ENCODE measurements at regions not wholly inside any gene's neighbourhood (a gene's known extent, or its start where the extent isn't known, plus 50 kb on each side); places are given as distances from the start of the nearest gene placed in this dataset.

DNA sequence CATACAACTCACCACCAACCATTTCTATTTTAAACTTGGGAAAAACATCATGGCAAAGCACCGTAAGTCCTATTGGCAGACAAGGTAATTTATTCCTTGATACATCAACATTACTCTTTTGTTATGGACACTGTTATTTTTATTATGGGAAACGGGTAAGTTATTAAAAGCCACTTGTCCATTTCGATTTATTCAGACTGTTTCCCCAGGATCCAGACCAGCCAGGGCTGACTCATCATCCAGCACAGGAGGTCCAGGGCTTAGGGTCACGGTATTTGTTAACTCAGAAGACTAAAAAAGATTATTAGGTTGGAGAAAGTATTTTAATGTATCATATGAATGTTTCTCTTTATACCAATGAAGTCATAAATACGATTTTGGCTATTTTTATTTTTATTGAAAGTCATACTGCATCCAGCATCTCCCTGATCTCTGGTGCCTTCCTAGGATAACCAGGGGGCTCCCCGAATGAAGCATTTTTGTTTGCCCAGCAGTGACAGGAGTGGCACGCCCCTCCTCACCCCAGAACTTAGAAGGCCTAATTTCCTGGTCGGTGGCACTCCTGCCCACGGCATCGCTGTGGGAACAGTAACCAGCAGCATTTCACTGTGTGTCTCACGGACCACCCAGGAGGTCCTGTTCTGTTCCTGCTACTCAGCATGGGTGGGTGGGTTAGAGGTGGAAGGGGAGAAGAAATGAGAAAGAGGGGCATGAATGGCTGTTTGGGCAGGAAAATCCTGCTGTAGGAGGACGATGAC, 446.1 kb downstream of the EIPR1 start:
- Histone ChIP-seq H3K4me3 (no peak overlapping the region), H3K4me1 (no peaks in the 10 kb centered on the region), H3K9me3 (no peaks in the 10 kb centered on the region), H3K36me3 (no peaks in the 10 kb centered on the region), H3K27ac (no peak overlapping the region), H3K27me3 (no peaks in the 10 kb centered on the region)
- ATAC-seq (ENCODE audit: low FRiP score in 2 of 2), result no peak
- no peak for TF ChIP-seq EP300 (IDR thresholded peaks at IDR 0.05)
- no peak for TF ChIP-seq POLR2AphosphoS5 (IDR thresholded peaks at IDR 0.05)
- TF ChIP-seq, protein P1, sequence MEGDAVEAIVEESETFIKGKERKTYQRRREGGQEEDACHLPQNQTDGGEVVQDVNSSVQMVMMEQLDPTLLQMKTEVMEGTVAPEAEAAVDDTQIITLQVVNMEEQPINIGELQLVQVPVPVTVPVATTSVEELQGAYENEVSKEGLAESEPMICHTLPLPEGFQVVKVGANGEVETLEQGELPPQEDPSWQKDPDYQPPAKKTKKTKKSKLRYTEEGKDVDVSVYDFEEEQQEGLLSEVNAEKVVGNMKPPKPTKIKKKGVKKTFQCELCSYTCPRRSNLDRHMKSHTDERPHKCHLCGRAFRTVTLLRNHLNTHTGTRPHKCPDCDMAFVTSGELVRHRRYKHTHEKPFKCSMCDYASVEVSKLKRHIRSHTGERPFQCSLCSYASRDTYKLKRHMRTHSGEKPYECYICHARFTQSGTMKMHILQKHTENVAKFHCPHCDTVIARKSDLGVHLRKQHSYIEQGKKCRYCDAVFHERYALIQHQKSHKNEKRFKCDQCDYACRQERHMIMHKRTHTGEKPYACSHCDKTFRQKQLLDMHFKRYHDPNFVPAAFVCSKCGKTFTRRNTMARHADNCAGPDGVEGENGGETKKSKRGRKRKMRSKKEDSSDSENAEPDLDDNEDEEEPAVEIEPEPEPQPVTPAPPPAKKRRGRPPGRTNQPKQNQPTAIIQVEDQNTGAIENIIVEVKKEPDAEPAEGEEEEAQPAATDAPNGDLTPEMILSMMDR (IDR thresholded peaks at IDR 0.05), result no peak
- TF ChIP-seq POLR2A (IDR thresholded peaks at IDR 0.05), result no peak
- WGBS, 2 donors, result 81% methylated on average over 12 of the region's 12 CpGs
- no peak for DNase-seq

DNA sequence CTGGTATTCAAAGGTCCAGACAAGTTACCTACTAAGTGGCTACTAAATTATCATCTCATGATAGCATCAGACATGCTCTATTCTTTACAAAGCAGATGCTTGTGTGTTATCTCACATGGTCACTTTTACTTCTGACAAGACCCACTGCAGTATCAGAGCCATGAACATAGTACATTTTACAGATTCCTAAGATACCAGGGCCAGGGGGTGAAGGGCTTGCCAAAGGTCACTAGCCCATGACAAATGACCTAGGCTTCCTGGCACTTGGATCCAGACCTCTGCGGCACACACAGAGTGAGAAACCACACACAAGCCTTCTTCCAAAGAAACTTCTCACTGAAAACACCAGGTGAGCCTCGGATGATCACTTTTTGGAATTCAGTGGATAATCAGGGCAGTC, 446.8 kb downstream of the EIPR1 start:
- Histone ChIP-seq H3K27ac (no peak overlapping the region), H3K4me3 (no peak overlapping the region), H3K9me3 (no peaks in the 10 kb centered on the region), H3K36me3 (no peaks in the 10 kb centered on the region), H3K27me3 (no peaks in the 10 kb centered on the region), H3K4me1 (no peaks in the 10 kb centered on the region)
- no peak for ATAC-seq (ENCODE audit: low FRiP score in 2 of 2)
- TF ChIP-seq EP300 (IDR thresholded peaks at IDR 0.05) (no peak), POLR2AphosphoS5 (IDR thresholded peaks at IDR 0.05) (no peak), POLR2A (IDR thresholded peaks at IDR 0.05) (no peak)
- TF ChIP-seq, protein P1 (IDR thresholded peaks at IDR 0.05), result no peak
- WGBS, 2 donors, result 68 to 82% methylated on average over 2 of the region's 2 CpGs
- DNase-seq, result no peak

- Histone ChIP-seq H3K4me3 (no peak overlapping the region), H3K27ac (no peak overlapping the region), H3K4me1 (no peaks in the 10 kb centered on the region), H3K27me3 (no peaks in the 10 kb centered on the region), H3K36me3 (no peaks in the 10 kb centered on the region), H3K9me3 (no peaks in the 10 kb centered on the region)
- ATAC-seq (ENCODE audit: low FRiP score in 2 of 2) (no peak), DNase-seq (no peak)
- WGBS, 2 donors, result 69 to 86% methylated on average over 4 of the region's 4 CpGs
- TF ChIP-seq POLR2AphosphoS5 (IDR thresholded peaks at IDR 0.05) (no peak), EP300 (IDR thresholded peaks at IDR 0.05) (no peak), POLR2A (IDR thresholded peaks at IDR 0.05) (no peak)
- TF ChIP-seq, protein P1 (IDR thresholded peaks at IDR 0.05), result no peak
These were observed 450.8 kb downstream of the EIPR1 start for GRCh38 chr2:2926858-2927175.

DNA sequence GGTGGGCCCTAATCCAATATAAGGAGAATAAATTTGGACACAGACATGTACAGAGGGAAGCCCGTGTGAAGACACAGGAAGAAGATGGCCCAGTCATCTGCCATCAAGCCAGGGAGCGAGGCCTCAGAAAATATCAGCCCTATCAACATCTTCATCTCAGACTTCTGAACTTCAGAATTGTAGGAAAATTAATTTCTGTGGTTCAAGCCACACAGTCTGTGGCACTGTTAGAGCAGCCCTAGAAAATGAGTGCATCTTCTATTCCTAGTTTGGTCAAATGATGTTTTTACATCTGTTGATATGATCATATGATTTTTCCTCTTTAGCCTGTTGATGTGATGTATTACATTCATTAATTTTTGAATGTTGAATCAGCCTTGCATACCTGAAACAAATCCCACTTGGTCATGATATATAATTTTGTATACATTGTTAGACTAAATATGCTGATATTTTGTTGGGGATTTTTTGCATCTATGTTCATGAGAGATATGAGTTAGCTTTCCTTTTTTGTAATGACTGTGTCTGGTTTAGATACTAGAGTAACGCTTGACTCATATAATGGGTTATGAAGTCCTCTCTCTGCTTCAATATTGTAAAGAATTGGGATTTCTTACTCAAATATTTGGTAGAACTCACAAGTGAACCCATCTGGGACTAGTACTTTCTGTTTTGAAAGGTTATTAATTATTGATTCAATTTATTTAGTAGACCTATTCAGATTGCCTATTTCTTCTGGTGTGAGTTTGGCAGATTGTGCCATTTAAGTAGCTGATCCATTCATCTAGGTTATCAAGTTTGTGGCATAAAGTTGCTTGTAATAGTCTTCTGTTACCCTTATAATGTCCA, 451.4 kb downstream of the EIPR1 start:
- no peak for TF ChIP-seq EP300 (IDR thresholded peaks at IDR 0.05)
- TF ChIP-seq POLR2A (IDR thresholded peaks at IDR 0.05), result no peak
- TF ChIP-seq POLR2AphosphoS5 (IDR thresholded peaks at IDR 0.05), result no peak
- TF ChIP-seq, protein P1 (IDR thresholded peaks at IDR 0.05), result no peak
- H3K4me1 ChIP-seq, result no peaks in the 10 kb centered on the region
- H3K27ac ChIP-seq, result no peak overlapping the region
- no peak overlapping the region for H3K4me3 ChIP-seq
- H3K27me3 ChIP-seq, result no peaks in the 10 kb centered on the region
- ATAC-seq (ENCODE audit: low FRiP score in 2 of 2), result no peak
- DNase-seq, result no peak
- 72 to 87% methylated on average over 3 of the region's 3 CpGs for WGBS, 2 donors
- no peaks in the 10 kb centered on the region for H3K9me3 ChIP-seq
- H3K36me3 ChIP-seq, result no peaks in the 10 kb centered on the region
